Ovary (tissue), 3 donors: ENCODE measurements at regions not wholly inside any gene's neighbourhood (a gene's known extent, or its start where the extent isn't known, plus 50 kb on each side); places are given as distances from the start of the nearest gene placed in this dataset.

ENCODE experiments used
- EP300 ChIP-seq: sonication (generic); formaldehyde crosslinking; IDR thresholded peaks from one replicate; pipeline ENCODE4 v1.6.1; 2017; ENCODE audit warnings: antibody characterized with exemption
- POLR2A ChIP-seq: fragments of 450-650 bp; IDR thresholded peaks from one replicate; pipeline ENCODE4 v1.6.1; 2017; ENCODE audit warnings: antibody characterized with exemption, mild to moderate bottlenecking, moderate library complexity
- TF ChIP-seq, protein P1 (sequence below), 3 donors: fragments of 450-650 bp in 2 of 3; fragments of 200-600 bp in 1 of 3; IDR thresholded peaks; one replicate each; pipeline versions ENCODE4 v1.5.1 to v1.8.0; 2016 to 2022; ENCODE audit warnings: antibody characterized with exemption in 3 of 3, mild to moderate bottlenecking in 1 of 3
- donor health status: DM: no; HTN: no; CAD: no.

GRCh38 chr6:144647971-144648651, 363.0 kb downstream of the UTRN start:
- TF ChIP-seq, protein P1, sequence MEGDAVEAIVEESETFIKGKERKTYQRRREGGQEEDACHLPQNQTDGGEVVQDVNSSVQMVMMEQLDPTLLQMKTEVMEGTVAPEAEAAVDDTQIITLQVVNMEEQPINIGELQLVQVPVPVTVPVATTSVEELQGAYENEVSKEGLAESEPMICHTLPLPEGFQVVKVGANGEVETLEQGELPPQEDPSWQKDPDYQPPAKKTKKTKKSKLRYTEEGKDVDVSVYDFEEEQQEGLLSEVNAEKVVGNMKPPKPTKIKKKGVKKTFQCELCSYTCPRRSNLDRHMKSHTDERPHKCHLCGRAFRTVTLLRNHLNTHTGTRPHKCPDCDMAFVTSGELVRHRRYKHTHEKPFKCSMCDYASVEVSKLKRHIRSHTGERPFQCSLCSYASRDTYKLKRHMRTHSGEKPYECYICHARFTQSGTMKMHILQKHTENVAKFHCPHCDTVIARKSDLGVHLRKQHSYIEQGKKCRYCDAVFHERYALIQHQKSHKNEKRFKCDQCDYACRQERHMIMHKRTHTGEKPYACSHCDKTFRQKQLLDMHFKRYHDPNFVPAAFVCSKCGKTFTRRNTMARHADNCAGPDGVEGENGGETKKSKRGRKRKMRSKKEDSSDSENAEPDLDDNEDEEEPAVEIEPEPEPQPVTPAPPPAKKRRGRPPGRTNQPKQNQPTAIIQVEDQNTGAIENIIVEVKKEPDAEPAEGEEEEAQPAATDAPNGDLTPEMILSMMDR (IDR thresholded peaks at IDR 0.05), result no peak
- TF ChIP-seq POLR2A, result no peak
- TF ChIP-seq EP300, result no peak
